ENCODE measurements at regions not wholly inside any gene's neighbourhood (a gene's known extent, or its start where the extent isn't known, plus 50 kb on each side); places are given as distances from the start of the nearest gene placed in this dataset.

- no peak overlapping the region for H3K4me3 ChIP-seq (ENCODE audit: low read length)
- TF ChIP-seq, protein P1, sequence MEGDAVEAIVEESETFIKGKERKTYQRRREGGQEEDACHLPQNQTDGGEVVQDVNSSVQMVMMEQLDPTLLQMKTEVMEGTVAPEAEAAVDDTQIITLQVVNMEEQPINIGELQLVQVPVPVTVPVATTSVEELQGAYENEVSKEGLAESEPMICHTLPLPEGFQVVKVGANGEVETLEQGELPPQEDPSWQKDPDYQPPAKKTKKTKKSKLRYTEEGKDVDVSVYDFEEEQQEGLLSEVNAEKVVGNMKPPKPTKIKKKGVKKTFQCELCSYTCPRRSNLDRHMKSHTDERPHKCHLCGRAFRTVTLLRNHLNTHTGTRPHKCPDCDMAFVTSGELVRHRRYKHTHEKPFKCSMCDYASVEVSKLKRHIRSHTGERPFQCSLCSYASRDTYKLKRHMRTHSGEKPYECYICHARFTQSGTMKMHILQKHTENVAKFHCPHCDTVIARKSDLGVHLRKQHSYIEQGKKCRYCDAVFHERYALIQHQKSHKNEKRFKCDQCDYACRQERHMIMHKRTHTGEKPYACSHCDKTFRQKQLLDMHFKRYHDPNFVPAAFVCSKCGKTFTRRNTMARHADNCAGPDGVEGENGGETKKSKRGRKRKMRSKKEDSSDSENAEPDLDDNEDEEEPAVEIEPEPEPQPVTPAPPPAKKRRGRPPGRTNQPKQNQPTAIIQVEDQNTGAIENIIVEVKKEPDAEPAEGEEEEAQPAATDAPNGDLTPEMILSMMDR (conservative IDR thresholded peaks at IDR 0.05; ENCODE audit: low read depth, low read length) = no peak
- no peak for DNase-seq (ENCODE audit: low read depth)
These were observed 926.2 kb downstream of the VRK1 start for GRCh38 chr14:97723351-97723750.

- TF ChIP-seq, protein P1 (conservative IDR thresholded peaks at IDR 0.05; ENCODE audit: low read depth, low read length) = no peak
- DNase-seq (ENCODE audit: low read depth) = no peak
- H3K4me3 ChIP-seq (ENCODE audit: low read length) = no peak overlapping the region
These were observed 926.6 kb downstream of the VRK1 start for GRCh38 chr14:97723819-97724218.

DNA sequence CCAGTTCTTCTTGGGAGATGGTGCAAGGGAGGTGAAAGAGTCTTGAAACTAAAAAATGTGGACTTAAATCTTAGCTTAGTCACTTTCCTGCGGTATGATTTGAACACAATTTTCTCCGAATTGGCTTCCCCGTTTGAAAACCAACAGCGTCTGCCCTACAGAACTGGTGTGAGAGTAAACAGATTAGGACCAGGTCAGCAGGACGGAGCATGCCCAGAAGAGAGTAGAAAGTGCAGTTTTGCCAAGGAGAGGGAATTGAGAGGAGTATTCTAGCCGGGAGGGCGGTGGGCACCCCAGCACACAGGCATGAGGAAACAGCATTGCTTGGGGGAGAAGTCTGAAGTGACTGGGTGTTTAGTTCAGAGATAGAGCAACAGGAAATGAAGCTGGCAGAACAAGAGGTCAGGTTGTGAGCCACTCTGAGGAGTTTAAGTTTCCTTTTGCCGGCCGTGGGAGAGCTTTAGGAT, 927.1 kb downstream of the VRK1 start:
- TF ChIP-seq, protein P1 (conservative IDR thresholded peaks at IDR 0.05; ENCODE audit: low read depth, low read length) = no peak
- no peak for DNase-seq (ENCODE audit: low read depth)
- no peak overlapping the region for H3K4me3 ChIP-seq (ENCODE audit: low read length)

GRCh38 chr14:97726676-97727075, 929.5 kb downstream of the VRK1 start:
- no peak for DNase-seq (ENCODE audit: low read depth)
- no peak overlapping the region for H3K4me3 ChIP-seq (ENCODE audit: low read length)
- TF ChIP-seq, protein P1 (conservative IDR thresholded peaks at IDR 0.05; ENCODE audit: low read depth, low read length) = no peak

- TF ChIP-seq, protein P1 (conservative IDR thresholded peaks at IDR 0.05; ENCODE audit: low read depth, low read length) = no peak
- no peak for DNase-seq (ENCODE audit: low read depth)
- no peak overlapping the region for H3K4me3 ChIP-seq (ENCODE audit: low read length)
These were observed 933.5 kb downstream of the VRK1 start for GRCh38 chr14:97730706-97731105.

DNA sequence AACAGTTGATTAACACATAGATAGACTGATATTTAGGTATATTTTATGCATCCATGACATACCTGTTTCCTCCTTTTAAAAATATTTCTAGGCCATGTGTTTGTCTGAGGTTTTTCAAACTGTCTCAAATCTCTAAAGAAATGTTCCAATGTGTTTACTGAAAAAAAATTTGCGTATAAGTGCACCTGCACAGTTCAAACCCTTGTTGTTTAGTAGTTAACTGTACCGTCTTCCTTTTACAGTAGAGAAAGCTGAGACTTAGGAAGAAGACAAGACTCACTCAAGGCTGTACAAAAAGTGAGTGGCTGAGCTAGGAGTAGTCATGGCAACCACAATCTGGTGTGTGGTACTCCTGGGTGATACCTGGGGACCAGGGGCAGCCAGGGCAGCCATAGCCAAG, 934.6 kb downstream of the VRK1 start:
- no peak overlapping the region for H3K4me3 ChIP-seq (ENCODE audit: low read length)
- DNase-seq (ENCODE audit: low read depth) = no peak
- TF ChIP-seq, protein P1 (conservative IDR thresholded peaks at IDR 0.05; ENCODE audit: low read depth, low read length) = no peak

DNA sequence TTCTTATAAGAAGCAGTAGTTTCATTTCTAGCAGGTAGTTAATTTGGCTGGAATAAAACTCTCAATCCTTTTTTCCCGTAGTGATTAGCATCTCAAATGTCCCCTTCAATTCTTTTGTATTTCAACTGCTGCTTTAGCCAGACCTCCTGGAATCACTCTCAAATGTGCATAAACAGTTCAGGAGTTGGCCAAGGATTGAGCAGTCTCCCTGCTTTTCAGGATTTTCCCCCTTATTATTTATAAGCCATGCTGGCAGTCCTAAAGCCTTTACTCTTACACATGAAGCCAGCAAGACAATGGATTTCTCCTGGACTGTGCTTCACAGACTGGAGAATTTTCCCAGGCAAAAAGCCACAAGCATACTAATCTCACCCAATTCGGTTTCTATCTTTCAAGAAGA, 950.1 kb downstream of the VRK1 start:
- no peak overlapping the region for H3K4me3 ChIP-seq (ENCODE audit: low read length)
- no peak for DNase-seq (ENCODE audit: low read depth)
- TF ChIP-seq, protein P1 (conservative IDR thresholded peaks at IDR 0.05; ENCODE audit: low read depth, low read length) = no peak

All from retinal pigment epithelial cell (primary cell).